DND-41 (cell line): ENCODE measurements at regions not wholly inside any gene's neighbourhood (a gene's known extent, or its start where the extent isn't known, plus 50 kb on each side); places are given as distances from the start of the nearest gene placed in this dataset.

ENCODE experiments used
- EZH2 ChIP-seq: IDR thresholded peaks from 3 replicates; pipeline ENCODE4 v1.6.1; 2012; ENCODE audit warnings: borderline replicate concordance, low read depth, mild to moderate bottlenecking, moderate library complexity, low read length, inconsistent platforms; ENCODE audit not compliant: severe bottlenecking
- TF ChIP-seq, protein P1 (sequence below): IDR thresholded peaks from 2 replicates; pipeline ENCODE4 v1.5.1; 2012; ENCODE audit warnings: borderline replicate concordance, low read length, moderate library complexity, mild to moderate bottlenecking; ENCODE audit not compliant: poor library complexity, severe bottlenecking; ENCODE audit errors: extremely low read depth

DNA sequence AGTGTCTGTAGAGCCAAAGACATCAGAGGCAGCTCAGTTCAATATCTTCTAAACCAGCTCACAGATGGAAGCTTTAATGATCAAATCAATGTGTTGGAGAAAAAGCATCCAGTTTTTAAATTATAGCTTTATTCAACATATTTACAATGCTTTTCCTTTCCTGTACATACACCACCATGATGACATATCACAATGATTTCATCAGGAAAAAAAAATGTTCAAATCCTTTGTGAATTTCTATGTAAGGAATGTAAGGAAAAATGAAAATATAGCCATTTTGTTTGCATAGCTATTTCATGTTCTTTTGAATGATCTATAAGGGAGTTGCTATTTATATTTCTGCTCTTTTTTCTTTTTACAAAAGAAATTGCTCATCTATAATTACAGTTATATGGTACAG is 134.7 kb upstream of the CDH20 start:
- TF ChIP-seq, protein P1, sequence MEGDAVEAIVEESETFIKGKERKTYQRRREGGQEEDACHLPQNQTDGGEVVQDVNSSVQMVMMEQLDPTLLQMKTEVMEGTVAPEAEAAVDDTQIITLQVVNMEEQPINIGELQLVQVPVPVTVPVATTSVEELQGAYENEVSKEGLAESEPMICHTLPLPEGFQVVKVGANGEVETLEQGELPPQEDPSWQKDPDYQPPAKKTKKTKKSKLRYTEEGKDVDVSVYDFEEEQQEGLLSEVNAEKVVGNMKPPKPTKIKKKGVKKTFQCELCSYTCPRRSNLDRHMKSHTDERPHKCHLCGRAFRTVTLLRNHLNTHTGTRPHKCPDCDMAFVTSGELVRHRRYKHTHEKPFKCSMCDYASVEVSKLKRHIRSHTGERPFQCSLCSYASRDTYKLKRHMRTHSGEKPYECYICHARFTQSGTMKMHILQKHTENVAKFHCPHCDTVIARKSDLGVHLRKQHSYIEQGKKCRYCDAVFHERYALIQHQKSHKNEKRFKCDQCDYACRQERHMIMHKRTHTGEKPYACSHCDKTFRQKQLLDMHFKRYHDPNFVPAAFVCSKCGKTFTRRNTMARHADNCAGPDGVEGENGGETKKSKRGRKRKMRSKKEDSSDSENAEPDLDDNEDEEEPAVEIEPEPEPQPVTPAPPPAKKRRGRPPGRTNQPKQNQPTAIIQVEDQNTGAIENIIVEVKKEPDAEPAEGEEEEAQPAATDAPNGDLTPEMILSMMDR: no peak
- TF ChIP-seq EZH2: no peak
